Esophagus muscularis mucosa (tissue), 4 donors: ENCODE measurements at regions not wholly inside any gene's neighbourhood (a gene's known extent, or its start where the extent isn't known, plus 50 kb on each side); places are given as distances from the start of the nearest gene placed in this dataset.

Experiments
- CTCF ChIP-seq, 3 experiments: fragments of 200-600 bp in 2 of 3; fragments of 450-650 bp in 1 of 3; sonication (generic) in 2 of 3; IDR thresholded peaks; one replicate each; pipeline ENCODE4 v1.5.1; 2017 to 2019; ENCODE audit warnings: antibody characterized with exemption in 3 of 3, mild to moderate bottlenecking in 2 of 3, moderate library complexity in 1 of 3
- EP300 ChIP-seq: sonication (generic); formaldehyde crosslinking; IDR thresholded peaks from one replicate; pipeline ENCODE4 v1.6.1; 2017; ENCODE audit warnings: antibody characterized with exemption
- POLR2AphosphoS5 ChIP-seq, 2 donors: sonication (generic); formaldehyde crosslinking; IDR thresholded peaks; one replicate each; pipeline ENCODE4 v1.6.1; 2017; ENCODE audit warnings: antibody characterized with exemption in 2 of 2

DNA sequence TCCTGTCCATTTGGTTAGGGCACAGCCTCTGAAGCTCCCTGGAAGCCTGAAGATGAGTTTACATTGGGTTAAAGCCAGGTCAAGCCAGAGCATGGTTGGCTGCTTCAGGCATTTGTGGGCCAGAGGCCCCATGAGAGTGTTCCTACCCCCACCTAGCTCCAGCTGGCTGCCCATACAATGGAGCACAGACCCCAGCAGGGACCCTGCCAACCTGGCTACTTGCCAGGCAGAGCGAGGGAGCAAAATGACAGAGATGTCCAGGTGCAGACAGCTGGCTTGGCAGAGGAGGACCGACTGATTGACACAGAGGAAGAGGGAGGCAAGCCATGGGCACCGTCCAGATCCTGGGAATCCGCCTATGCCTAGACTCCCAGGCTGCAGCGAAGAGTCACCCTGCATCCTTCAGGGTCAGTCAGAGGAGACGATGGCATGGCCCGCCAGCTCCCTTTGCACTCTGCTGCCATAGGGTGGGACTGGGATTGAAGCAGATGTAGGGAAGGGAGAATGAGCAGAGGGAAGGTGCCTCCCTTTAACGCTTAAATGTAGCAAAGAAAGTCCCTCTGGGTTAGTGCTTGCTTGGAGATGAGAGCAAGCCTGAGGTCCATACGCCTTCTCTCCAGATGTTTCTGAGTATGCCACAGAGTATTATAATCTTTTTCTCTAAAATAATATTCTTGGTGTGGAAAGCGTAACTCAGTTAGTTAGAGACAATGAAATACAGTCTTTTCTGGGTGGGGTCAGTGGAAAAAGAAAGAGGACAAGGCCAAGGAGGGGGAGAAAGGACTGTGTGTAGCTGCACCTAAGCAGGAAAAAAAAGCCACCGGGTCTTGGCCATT is 77.6 kb upstream of the FYN start:
- TF ChIP-seq CTCF (IDR thresholded peaks at IDR 0.05) (no peak), POLR2AphosphoS5 (IDR thresholded peaks at IDR 0.05) (no peak), EP300 (no peak)
